GM12875 (cell line): ENCODE measurements at regions not wholly inside any gene's neighbourhood (a gene's known extent, or its start where the extent isn't known, plus 50 kb on each side); places are given as distances from the start of the nearest gene placed in this dataset.

ENCODE experiments used
- H3K4me3 ChIP-seq: one replicate; pipeline ENCODE4 v1.5.1; 2011; ENCODE audit warnings: low read depth, low read length, control low read depth
- TF ChIP-seq, protein P1 (sequence below): IDR thresholded peaks from 2 replicates; pipeline ENCODE4 v1.5.1; 2011; ENCODE audit warnings: low read depth, mild to moderate bottlenecking, control low read depth, inconsistent platforms, low read length, moderate library complexity, borderline replicate concordance; ENCODE audit not compliant: insufficient read depth

DNA sequence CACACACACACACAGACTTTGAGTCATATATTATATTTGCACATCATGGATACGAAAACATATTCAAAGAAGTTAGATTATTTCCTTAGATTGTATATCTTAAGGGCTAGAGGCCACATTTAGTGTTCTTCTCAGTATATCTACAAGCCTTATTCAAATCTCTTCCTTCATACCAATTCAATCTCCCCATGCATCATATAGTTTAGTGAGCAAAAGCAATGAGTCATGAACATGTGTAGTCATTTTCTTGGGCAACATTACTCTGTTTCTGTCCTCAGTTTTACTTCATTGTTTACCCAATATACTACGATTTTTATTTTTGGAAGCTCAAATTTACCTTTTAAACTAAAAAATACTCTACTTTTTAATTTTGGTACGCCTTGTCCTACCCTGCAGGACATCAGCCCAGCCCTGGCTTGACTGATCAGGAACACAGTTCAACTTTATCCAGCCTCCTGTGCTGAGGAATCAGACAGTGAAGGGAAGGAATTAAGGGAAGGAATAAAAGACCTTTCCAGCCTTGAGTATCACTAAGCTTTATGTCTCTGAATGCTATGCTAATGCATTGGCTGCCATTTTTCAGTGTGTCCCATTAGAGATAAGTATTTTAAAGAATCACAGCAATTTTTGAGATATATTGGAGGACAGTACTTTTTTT is 101.7 kb upstream of the FST start:
- H3K4me3 ChIP-seq, result no peak overlapping the region
- TF ChIP-seq, protein P1, sequence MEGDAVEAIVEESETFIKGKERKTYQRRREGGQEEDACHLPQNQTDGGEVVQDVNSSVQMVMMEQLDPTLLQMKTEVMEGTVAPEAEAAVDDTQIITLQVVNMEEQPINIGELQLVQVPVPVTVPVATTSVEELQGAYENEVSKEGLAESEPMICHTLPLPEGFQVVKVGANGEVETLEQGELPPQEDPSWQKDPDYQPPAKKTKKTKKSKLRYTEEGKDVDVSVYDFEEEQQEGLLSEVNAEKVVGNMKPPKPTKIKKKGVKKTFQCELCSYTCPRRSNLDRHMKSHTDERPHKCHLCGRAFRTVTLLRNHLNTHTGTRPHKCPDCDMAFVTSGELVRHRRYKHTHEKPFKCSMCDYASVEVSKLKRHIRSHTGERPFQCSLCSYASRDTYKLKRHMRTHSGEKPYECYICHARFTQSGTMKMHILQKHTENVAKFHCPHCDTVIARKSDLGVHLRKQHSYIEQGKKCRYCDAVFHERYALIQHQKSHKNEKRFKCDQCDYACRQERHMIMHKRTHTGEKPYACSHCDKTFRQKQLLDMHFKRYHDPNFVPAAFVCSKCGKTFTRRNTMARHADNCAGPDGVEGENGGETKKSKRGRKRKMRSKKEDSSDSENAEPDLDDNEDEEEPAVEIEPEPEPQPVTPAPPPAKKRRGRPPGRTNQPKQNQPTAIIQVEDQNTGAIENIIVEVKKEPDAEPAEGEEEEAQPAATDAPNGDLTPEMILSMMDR, result no peak

GRCh38 chr5:53386341-53386740 is 94.1 kb upstream of the FST start:
- H3K4me3 ChIP-seq, result no peak overlapping the region
- TF ChIP-seq, protein P1, result no peak

DNA sequence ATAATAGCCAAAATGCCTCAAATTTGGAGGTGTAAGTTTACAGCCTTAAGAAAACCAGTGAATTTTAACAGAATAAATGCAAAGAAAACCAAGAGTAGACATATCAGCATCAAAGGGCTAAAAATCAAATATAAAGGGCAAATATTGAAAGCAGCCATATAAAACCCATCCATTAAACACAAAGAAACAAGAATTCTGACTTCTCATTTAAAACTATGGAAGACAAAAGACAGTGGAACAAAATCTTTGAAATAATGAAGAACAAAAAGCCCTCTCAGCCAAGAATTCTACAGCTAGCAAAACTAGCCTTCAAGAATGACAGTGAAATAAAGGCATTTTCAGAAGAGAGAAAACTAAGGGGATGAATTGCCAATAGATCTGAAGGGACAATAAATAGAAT is 91.3 kb upstream of the FST start:
- TF ChIP-seq, protein P1, result no peak
- no peak overlapping the region for H3K4me3 ChIP-seq

GRCh38 chr5:53392073-53392472 is 88.4 kb upstream of the FST start:
- H3K4me3 ChIP-seq, result no peak overlapping the region

DNA sequence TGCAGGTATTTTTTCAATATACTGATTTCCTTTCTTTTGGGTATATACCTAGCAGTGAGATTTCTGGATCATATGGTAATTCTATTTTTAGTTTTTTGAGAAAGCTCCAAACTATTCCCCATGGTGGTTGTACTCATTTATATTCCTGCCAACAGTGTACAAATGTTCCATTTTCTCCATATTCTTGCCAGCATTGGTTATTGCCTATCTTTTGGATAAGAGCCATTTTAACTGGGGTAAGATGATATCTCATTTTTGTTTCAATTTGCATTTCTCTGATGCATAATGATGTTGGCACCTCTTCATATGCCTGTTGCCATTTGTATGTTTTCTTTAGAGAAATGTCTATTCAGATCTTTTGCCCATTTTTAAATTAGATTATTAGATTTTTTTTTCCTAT is 85.6 kb upstream of the FST start:
- no peak overlapping the region for H3K4me3 ChIP-seq
- TF ChIP-seq, protein P1, result no peak

More at GRCh38 chr5:53392073-53392472, 88.4 kb upstream of the FST start:
- TF ChIP-seq, protein P1, result no peak

- TF ChIP-seq, protein P1, result no peak
- H3K4me3 ChIP-seq, result no peak overlapping the region
Measured at GRCh38 chr5:53397141-53397757, 83.2 kb upstream of the FST start.

DNA sequence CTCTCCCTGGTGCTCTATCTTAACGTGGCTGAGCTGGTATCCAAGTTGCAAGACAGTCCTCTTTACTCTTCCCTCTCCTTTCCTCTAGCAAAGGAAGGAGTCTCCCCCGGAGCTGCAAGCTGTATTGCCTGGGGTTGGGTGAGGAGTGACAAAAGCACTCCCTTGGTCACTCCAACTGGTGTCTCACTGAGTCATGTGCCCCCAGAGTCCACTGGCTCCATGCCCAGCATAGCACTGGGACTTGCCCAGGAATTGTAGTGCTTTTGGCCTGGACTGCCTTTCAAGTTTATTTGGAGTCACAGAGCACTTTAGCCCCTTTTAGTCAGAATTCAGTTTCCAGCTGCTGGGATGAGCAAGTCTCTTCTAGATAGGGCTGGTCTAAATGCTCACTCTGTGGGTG is 82.6 kb upstream of the FST start:
- TF ChIP-seq, protein P1, result no peak
- H3K4me3 ChIP-seq, result no peak overlapping the region
